HG02678 (cell line): ENCODE measurements at regions not wholly inside any gene's neighbourhood (a gene's known extent, or its start where the extent isn't known, plus 50 kb on each side); places are given as distances from the start of the nearest gene placed in this dataset.

Source experiments
- ATAC-seq: cut with Tn5 transposase; IDR thresholded peaks from one replicate; pipeline ENCODE4 v1.9.1; 2021; ENCODE audit warnings: mild to moderate bottlenecking, moderate library complexity; ENCODE audit not compliant: unreplicated experiment

- ATAC-seq: no peak
Observed at GRCh38 chr2:173419506-173419905, 64.8 kb downstream of the CDCA7 start.

- ATAC-seq: no peak
Observed at GRCh38 chr2:173424886-173425285, 70.2 kb downstream of the CDCA7 start.

GRCh38 chr2:173427887-173428668, 73.4 kb downstream of the CDCA7 start:
- no peak for ATAC-seq

GRCh38 chr2:173431191-173431590, 76.5 kb downstream of the CDCA7 start:
- ATAC-seq: no peak

GRCh38 chr2:173432049-173432754, 77.5 kb downstream of the CDCA7 start:
- no peak for ATAC-seq

- ATAC-seq: no peak
Observed at GRCh38 chr2:173434762-173435569, 80.3 kb downstream of the CDCA7 start.

GRCh38 chr2:173435574-173435973, 80.9 kb downstream of the CDCA7 start:
- no peak for ATAC-seq

GRCh38 chr2:173436088-173436487, 81.4 kb downstream of the CDCA7 start:
- ATAC-seq: no peak

- no peak for ATAC-seq
Observed at GRCh38 chr2:173441222-173441621, 86.5 kb downstream of the CDCA7 start.

GRCh38 chr2:173442542-173442941, 87.9 kb downstream of the CDCA7 start:
- no peak for ATAC-seq

GRCh38 chr2:173446722-173447121, 92.0 kb downstream of the CDCA7 start:
- ATAC-seq: no peak

GRCh38 chr2:173448938-173449471, 94.3 kb downstream of the CDCA7 start:
- ATAC-seq: no peak

- peak; percentile 61 for ATAC-seq
Observed at GRCh38 chr2:173451118-173451517, 96.4 kb downstream of the CDCA7 start.

- ATAC-seq: no peak
Observed at GRCh38 chr2:173451941-173452340, 97.3 kb downstream of the CDCA7 start.

- no peak for ATAC-seq
Observed at GRCh38 chr2:173452416-173452815, 97.7 kb downstream of the CDCA7 start.

- ATAC-seq: no peak
Observed at GRCh38 chr2:173456960-173457359, 102.3 kb downstream of the CDCA7 start.

- ATAC-seq: no peak
Observed at GRCh38 chr2:173457366-173457765, 102.7 kb downstream of the CDCA7 start.

- ATAC-seq: no peak
Observed at GRCh38 chr2:173458991-173459780, 104.5 kb downstream of the CDCA7 start.

GRCh38 chr2:173462892-173463840, 108.5 kb downstream of the CDCA7 start:
- no peak for ATAC-seq
